A673 (cell line): ENCODE measurements at regions not wholly inside any gene's neighbourhood (a gene's known extent, or its start where the extent isn't known, plus 50 kb on each side); places are given as distances from the start of the nearest gene placed in this dataset.

Source experiments
- EZH2 ChIP-seq: fragments of 200-600 bp; sonication (generic); IDR thresholded peaks from 2 replicates; pipeline ENCODE4 v1.6.1; 2017; ENCODE audit warnings: borderline replicate concordance, low read depth, mild to moderate bottlenecking, mixed read lengths, antibody characterized with exemption, low read length; ENCODE audit not compliant: poor library complexity, severe bottlenecking
- TF ChIP-seq, protein P1 (sequence below): fragments of 300-800, 200-600 bp; sonication (generic); conservative IDR thresholded peaks from 2 replicates; pipeline ENCODE4 v1.5.1; 2017; ENCODE audit warnings: low read depth, mild to moderate bottlenecking, antibody characterized with exemption, low read length, moderate library complexity, mixed read lengths

DNA sequence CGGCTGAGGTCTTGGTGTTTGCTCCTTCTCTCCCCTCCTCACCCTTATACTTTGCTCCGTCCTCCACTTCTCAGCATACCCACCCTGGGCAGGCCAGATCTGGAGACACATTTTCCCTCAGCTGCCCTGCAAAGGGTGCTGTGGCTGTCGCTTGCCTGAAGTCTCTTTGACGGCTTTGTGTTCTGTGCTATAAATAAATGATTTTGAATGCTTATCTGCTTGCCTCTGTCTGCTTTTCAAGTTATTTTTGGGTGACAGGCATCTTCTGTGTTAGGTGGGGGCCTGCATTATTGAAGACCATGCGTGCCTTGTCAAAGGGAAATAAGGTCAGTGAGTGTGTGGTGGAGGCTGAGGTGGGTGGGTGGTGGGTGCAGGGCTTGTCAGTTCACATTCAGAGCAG is 66.9 kb upstream of the KCND3 start:
- TF ChIP-seq, protein P1, sequence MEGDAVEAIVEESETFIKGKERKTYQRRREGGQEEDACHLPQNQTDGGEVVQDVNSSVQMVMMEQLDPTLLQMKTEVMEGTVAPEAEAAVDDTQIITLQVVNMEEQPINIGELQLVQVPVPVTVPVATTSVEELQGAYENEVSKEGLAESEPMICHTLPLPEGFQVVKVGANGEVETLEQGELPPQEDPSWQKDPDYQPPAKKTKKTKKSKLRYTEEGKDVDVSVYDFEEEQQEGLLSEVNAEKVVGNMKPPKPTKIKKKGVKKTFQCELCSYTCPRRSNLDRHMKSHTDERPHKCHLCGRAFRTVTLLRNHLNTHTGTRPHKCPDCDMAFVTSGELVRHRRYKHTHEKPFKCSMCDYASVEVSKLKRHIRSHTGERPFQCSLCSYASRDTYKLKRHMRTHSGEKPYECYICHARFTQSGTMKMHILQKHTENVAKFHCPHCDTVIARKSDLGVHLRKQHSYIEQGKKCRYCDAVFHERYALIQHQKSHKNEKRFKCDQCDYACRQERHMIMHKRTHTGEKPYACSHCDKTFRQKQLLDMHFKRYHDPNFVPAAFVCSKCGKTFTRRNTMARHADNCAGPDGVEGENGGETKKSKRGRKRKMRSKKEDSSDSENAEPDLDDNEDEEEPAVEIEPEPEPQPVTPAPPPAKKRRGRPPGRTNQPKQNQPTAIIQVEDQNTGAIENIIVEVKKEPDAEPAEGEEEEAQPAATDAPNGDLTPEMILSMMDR, result no peak
- TF ChIP-seq EZH2, result no peak
